Fibroblast of skin of right quadriceps (primary cell): ENCODE measurements at regions not wholly inside any gene's neighbourhood (a gene's known extent, or its start where the extent isn't known, plus 50 kb on each side); places are given as distances from the start of the nearest gene placed in this dataset.

Source experiments
- DNase-seq: peaks from one replicate; pipeline ENCODE4 v3.0.0-alpha.2; 2013

DNA sequence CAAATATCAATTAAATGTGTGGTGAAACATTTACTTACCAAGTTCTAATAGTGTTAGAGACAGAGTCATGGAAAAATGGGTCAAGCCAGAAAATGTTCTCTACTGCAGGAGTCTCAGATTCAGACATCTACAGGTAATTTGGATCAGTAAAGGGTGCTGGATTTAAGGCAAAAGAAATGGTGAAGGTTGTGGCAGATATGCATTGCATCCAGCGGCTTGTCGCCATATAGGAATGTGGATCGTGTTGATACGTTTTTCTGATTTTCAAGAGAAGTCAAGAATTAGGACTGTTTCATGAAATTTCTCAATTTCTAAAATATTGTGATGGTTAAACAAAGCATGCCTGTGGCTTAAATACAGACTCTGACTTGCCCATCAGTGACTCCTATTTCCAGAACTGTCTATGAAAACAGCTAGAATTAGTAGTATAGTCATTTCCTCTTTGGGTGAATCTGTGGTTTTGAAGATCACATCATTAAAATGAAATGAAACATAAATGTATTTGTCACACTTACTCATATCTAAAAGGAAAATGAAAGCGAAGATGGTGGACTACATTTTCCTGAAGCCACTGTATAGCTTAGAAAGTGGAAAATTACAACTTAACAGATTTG is 110.1 kb upstream of the VEGFC start:
- peak; percentile 97 for DNase-seq

DNA sequence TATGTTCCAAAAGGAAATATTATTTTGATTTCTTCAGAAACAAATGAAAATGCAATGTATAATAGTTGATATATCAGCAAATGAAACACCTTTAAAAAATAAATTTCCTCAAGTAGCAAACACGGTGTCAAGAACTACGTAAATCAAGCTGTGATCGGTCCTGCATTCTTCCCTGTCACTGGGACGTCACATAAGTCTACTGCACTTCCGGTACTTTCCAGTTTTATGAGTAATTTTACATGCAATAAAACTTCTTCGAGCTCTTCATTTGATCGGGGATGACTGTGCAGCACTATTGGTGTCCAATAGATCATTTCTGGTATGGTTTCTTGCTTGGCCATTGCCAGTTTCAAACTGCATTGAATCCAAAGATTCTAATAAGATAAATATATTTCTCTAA is 114.0 kb upstream of the VEGFC start:
- DNase-seq, result no peak

DNA sequence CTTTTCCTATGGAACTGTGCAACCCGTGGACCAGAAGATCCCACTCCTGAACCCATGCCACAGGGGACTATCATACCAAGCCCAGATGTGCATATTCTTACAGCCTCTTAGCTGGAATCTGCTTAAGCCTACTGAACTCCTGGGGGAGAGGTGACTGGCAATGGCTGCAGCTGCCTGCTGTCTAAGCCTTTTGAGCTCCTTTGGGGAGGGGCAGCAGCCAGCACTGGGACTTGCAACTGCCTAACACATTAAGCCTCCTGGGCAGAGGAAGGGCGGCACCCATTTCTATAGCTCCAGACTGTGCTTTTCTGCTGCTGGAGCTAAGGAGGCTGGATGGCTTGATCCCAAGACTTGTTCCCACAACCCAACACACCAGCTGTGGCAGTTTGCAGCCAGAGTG is 117.9 kb upstream of the VEGFC start:
- DNase-seq, result no peak

DNA sequence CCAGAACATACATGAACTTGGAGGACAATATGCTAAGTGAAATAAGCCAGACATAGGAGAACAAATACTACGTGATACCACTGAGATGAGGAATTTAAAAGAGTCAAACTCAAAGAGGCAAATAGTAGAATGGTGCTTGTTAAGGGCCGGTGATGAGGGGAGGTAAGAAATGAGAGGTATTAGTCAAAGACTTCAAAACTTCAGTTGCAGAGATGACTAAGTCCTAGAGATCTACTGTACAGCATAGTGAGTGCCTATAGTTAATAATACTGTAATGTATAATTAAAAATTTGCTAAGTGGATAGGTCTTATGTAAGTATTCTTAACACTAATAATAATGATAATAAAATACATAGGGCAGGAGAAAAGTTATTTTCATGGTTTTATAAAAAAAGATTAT is 126.9 kb upstream of the VEGFC start:
- no peak for DNase-seq

DNA sequence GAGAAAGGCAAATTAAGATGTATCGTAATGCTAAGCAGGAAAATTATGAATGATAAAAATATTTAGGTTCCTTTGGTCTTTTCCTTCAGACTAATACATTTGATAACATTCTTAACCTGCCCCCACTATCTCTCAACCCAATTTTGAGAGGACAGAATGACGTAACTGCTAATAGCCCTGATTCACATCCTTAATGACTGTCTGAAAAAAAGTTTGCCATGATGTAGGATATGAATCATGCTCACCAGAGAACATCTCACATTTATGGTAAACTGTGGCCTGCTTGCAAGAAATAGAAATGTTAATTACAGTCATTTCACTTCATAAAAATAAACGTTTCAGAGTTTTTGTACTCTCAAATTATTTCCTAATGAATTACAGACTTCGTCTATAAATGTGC is 128.0 kb upstream of the VEGFC start:
- peak; percentile 85 for DNase-seq

DNA sequence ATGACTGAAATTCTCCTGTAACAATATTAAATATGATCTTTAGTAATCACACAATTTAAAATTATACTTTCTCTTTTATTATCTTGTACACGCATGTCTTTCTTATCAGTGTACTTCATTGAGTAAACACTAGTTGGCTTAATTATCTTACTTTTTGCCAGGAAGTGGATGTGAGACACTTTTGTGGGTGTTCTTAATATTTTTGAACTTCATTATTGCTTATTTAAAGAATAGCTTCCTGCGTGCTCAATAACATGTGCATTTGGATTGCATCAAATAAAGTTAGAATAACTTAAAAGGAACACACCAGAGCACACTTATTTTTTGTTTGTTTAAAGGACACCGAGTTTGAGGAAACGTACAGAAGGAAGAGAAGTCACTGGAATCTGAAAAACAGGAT is 128.5 kb upstream of the VEGFC start:
- no peak for DNase-seq

DNA sequence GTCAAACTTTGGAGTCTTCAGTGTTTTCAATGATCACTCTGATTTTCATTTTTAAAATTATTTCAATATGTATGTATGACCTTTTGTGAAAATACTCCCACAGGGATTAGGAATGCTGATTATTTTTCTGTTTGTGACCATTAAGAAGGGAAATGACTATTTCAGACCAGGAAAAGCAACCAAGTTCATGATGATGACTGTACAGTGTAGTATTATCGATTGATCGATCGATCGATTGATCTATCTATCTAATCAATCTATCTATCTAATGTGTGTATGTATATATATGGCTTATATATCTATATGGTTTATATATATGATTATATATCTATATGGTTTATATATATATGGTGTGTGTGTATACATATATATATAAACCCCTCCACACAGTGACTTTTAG is 131.5 kb upstream of the VEGFC start:
- no peak for DNase-seq

DNA sequence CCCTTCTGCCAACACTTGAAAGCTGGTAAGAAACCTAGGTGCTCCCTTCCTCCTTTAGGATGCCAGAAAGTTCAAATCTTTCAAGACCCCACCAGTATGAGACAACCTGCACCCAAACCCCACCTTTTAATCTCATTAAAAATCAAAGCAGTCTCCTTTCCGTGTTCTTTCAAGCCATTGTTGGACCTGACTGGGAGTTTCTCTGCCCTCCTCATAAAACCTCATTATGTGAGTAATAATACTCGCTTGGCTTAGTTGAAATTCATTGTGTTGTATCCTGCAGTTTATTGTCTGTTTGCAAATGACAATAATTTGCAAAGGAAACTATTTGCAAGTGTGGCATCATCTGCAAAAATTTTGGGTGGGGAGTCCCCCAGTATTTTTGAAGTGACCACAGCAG is 133.2 kb upstream of the VEGFC start:
- DNase-seq, result no peak

DNA sequence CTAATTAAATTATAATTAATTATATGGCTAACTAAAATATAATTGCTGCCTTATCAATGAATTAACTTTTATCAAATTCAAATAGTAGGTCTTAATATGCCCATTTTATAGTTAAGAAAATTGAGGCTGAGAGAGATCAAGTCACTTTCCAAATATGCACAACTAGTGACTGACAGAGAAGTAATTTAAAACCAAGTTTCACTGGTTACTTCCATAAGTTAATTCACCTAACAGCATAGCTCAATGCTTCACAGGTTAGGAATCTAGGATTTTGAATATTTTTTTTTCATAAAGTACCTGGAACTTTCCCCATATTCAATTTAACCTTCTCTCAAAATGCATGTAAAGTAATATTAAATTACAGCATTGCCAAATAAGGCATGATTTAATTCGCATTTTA is 134.4 kb upstream of the VEGFC start:
- no peak for DNase-seq

DNA sequence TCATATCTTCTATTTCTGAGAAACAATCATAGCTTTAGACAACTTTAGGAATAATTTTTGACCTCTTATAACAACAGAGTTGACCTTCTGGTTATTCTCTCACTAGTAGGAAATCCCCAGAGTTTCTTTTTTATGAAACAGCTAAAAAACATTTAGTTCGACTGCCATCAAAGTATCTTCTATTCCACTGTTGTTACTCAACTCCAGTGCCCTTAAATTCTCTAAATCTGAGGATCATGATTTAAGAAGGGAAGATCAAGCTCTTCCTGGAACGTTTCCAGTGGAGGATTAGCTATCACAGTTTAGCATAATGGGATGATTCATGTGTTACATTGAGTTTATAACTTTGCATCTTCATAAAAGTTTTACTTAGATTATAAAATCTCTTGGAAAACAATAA is 134.9 kb upstream of the VEGFC start:
- peak; percentile 96 for DNase-seq

DNA sequence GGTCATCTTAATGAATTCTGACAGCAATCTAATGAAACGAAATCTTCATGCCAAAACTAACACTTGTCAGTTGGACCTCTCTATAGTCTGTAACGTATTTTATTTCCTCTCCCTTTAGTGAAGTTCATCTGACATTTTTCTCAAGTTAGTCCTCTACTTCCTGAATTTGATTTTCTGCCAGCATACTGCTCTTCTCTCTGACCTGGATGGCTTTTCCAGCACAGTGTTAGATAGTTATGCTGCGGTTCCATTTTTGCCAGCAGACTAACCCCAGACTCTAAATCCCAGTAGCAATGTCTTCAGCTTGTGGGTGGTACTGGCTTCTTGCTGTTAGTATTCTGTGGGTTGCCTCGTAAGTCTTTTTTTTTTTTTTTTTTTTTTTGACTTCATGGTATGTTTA is 146.7 kb upstream of the VEGFC start:
- peak; percentile 79 for DNase-seq

DNA sequence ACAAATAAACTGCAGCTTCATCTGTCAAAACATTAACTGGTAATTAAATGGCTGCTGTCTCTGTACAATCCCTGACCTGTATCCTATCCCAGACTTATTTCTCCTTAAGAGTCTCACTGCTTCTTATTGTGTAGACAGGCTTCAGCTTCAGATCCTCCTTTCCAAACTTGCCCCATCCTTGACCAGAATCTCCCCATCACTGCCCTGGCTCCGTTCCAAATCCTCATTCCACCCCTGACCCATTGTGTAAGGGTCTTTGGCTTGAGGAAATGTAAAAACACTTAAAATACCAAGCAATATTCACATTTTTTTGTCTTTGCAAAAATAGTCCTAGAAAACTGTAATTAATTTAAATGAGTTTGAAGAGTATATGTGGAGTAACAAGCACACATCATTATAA is 152.6 kb upstream of the VEGFC start:
- peak; percentile 20 for DNase-seq

DNA sequence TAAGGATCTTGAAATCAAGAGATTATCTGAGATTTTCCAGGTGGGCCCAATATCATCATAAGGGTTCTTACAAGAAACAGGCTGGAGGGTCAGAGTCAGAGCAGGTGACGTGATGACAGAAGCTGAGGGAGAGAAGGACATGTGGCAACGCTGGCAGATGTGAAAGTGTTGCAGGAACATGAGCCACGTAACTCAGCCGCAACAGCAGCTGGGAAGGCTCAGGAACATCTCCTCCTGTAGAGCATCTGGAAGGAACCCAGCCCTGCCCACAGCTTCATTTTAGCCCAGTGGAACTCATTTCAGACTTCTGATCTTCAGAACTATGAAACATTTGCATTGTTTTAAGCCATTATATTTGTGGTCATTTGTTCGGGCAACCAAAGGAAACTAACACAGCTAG is 156.3 kb upstream of the VEGFC start:
- peak; percentile 13 for DNase-seq

DNA sequence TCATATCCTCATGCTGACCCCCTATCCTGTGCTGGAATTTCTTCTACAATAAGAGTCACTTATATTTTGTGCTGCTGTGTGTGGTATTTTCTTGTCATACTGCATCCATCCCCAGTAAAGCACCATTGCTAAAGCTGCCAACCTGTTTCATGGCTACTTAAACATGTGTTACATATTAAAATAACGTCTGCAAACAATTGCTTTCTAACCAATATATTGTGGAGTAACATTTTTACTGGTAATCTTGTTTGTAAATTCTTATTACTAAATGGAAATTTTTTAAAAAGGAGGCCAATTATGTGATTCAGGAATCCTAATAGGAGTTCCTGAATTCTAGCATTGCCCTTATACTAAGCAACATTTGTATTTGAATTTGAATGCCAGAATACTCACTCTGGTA is 160.3 kb upstream of the VEGFC start:
- peak; percentile 9 for DNase-seq

DNA sequence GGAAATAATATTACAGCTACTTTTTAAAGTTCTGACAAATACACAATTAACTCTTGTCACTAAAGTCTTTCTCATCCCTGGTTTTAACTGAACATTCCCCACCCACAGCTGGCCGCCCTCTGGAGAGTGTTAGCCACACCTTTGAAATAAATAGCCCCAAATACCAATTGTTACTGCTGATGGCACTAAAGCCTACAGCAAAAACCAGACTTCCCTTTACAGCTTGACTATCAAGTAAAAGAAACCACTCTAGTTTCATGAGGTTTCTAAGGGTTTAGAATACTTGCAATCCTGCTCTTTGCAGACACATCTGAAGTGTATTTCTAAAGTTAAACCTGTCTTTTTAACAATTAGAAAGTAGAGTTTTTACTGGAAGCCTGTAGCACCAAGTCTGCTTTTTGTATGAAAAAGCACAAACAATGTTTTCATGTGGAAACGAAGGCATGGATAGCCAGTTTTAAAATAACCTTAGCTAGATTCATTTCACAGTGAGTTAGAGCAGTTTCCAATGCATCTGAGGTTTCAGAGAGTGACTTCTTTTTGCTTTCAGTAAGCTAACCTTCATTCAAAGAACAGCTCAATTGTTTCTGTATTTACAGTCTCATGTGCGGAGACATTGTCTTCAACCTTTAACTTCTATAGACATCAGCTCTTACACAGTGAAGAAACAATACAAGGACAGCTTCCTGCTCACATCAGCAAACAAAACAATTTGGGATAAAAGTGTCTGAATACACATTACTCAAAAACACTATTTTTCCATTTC is 164.8 kb upstream of the VEGFC start:
- no peak for DNase-seq

DNA sequence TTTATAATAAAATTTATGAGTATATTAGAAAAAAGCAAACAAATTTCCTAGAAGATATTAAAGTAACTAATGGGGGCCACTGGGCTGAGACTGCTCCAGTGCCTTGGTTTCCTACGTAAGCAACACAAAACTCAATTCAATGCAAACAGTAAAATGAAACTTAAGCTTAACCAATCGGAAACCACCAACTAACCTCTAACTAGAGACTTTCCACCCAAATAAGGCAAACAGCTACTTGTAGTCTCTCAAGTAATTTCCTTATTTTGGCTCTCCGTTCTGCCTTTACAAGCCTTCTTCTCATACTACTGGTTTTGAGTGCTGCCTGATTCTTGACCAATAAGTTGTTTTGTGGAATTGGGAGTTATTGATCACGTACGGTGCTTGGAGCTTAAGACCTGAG is 167.3 kb upstream of the VEGFC start:
- no peak for DNase-seq

DNA sequence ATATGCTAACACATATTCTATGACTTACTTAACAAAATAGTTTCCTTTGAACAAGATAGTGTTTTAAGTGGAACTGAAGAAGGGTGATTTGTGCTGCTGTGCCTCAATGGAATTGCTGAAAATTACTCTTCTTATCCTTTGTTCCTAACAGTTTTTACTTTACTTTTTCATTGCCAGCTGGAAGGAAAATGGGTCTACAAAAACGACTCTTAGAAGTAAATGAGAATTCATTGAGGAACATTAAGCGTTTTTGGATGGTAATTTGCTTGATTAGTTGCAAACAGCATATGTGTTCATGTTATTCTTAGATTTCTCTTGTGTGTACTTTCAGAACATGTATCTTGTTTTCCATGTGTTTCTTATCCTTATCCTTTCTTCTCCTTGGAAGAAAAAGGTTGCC is 170.4 kb upstream of the VEGFC start:
- DNase-seq, result no peak

DNA sequence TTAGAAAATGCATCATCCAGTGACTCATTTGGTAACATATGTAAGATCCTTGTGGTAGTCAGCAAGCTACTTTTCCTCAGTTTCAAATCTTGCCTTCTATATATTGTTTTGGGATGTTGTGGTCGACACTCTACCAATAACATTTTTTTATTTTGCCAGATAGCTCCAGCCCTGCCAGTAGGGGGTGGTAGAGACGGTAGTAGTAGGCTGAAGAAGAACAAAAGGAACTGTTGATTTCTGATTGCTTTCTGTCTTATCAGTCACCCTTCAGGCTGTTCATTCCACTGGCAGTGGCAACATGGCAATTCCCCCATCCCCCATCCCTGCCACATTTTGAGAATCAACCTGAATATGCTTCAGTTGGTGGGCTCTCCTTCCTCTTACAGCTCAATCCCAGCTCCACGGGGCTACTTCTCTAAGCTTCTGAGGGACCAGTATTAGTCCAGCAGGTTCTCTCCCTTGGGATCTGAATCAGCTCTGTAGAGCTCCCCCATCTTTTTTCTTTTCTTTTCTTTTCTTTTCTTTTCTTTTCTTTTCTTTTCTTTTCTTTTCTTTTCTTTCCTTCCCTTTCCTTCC is 171.5 kb upstream of the VEGFC start:
- no peak for DNase-seq

DNA sequence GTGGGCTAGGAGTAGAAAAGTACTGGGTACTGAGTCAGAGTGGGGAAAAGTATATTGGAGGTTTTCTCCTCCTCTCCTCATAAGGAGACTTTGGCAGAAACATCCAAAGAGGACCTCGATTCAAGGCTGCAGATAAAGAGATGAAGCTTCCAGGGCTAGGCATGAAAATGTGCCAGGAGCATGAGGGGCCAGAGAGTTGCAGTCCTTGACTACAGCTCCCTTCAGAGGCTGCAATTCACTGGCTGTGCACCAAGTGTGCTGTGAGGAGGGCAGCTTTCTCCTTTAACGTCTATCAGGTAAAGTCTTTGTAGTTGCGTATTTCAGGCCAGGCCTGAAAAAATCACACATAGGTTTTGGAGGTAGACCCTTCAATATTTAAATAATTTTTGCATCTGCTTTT is 174.9 kb upstream of the VEGFC start:
- DNase-seq, result no peak

DNA sequence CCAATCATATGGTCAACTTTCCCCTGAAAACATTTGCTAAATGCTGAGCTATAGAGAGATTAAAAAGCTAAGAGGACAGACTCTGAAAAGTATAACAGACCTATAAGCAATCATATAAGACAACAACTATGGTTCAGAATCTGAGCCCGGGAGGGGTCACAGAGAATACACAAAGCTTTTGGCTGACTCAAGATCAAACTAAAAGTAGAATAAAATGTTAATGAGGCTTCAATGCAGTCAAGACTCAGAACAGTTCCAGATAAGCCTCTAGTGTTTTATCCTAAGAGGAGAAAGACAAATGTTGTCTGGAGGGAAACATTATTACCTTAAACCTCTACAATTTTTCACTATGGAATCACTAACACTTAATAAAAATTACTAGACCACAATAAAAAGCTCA is 175.4 kb upstream of the VEGFC start:
- no peak for DNase-seq

DNA sequence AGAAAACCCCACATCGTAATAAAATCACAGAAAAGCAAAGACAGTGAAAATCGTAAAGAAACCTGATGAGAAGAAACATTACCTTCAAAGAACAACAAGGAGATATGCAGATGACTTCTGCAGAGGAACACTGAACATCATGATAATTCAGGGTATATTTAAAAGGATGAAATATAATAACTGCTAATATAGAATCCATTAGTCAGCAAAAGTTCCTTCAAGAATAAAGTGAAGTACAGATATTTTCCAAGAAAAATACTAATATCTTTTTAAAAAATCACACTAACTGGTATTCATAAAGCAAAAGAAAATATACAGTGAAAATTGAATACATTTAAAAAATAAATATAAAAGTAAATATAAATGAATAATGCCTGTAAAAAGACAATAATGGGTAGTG is 176.3 kb upstream of the VEGFC start:
- DNase-seq, result no peak

DNA sequence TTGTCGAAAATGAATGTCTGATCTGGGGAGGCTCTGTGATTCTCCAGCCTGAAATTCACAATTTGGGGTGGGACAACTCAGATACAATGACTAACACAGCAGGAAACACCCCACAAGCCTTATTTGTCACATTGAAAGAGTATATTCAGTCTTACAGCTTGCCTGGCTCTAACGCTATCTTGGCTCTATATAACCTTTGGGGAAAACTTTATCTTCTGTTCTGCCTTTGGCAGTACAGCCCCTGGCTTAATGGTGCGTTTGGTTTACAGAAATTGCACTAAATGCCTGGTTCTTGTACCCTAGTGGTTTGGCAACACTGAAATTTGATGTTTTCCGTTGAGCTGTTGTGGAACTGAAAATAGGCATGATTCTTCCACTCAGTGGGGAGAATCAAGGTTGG is 178.1 kb upstream of the VEGFC start:
- DNase-seq, result no peak

DNA sequence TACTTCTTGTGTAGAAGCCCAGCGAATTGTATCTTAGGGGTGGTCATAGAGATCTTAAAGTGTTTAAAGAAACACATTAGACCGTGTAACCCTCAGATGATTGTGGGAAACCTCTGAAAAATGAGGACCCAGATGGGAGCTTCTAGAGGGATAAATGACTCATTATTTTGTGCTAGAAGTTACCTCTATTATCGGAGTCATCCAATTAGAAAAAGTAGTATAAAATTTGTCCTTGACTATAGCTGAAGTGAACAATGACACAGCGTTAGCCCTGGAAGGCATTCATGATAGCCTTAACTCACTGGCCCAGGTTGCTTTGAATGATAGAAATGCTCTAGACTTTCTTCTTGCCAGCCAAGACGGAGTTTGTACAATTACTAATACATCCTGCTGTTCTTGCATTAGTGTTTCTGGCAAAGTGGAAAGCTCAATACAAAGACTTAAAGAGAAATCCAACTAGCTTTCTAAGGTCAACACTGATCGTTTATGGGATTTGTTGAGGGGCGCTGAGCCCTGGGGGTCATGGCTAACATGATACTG is 178.9 kb upstream of the VEGFC start:
- no peak for DNase-seq

DNA sequence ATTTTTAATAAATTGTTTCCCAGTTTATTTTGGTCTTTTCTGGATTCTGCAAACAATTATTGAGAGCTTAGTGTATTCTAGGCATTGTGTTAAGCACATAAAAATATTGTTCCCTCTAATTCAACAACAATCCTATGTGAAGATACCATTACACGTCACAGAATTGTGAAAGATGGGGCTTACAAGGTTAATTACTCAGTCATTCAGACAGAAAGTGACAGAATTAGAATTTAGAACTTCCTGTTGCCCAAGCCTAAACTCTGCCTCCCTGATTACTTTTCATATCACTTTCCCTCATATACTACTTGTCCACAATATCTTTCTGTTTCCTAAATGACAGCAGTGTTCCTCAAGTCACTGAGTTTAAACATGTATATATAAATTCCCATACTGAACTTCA is 186.7 kb upstream of the VEGFC start:
- DNase-seq, result no peak

DNA sequence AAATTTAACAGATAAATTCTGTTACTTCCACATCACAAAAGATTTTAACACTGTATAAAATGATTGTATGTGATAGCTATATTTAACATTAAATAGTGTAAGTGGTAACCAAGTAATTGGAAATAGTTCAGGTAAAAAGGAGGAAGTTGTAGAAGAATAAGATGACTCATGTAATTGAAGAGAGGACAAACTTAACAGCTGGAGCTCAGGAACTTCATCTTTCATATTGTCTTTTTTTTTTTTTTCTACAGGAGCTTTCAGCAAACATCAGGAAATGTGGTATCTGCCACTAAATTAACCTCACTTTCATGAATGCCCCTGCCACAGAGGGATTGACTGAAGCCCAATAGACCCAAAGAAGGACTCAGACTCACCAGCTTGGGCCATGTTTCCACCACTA is 188.4 kb upstream of the VEGFC start:
- no peak for DNase-seq
